Right atrium auricular region (tissue), 2 donors: ENCODE measurements at regions not wholly inside any gene's neighbourhood (a gene's known extent, or its start where the extent isn't known, plus 50 kb on each side); places are given as distances from the start of the nearest gene placed in this dataset.
"Not testable (repeated sequence)": the region's sequence is repeated elsewhere in the genome, so short reads cannot be mapped to it uniquely, and the experiment has no call there.

Source experiments
- DNase-seq: peaks from one replicate; pipeline ENCODE4 v3.0.0-alpha.2; 2019; ENCODE audit warnings: low spot score
- H3K27ac ChIP-seq, 2 donors: fragments of 200-600 bp; sonication (generic); 1 replicate in 1 of 2; 2 replicates in 1 of 2; pipeline ENCODE4 v1.5.1; 2016 to 2019
- H3K27me3 ChIP-seq, 2 donors: fragments of 200-600 bp; sonication (generic); one replicate each; pipeline versions ENCODE4 v1.5.1 to v1.6.0; 2017 to 2019
- H3K36me3 ChIP-seq: fragments of 200-600 bp; sonication (generic); one replicate; pipeline ENCODE4 v1.5.1; 2016
- H3K4me1 ChIP-seq, 2 donors: fragments of 200-600 bp; sonication (generic); one replicate each; pipeline versions ENCODE4 v1.5.1 to v1.6.0; 2017 to 2019
- H3K4me3 ChIP-seq, 2 donors: fragments of 200-600 bp; sonication (generic); 1 replicate in 1 of 2; 2 replicates in 1 of 2; pipeline ENCODE4 v1.5.1; 2017 to 2019; ENCODE audit warnings: mild to moderate bottlenecking in 1 of 2, moderate library complexity in 1 of 2
- H3K9me3 ChIP-seq, 2 donors: fragments of 200-600 bp; sonication (generic); one replicate each; pipeline ENCODE4 v1.5.1; 2019
- TF ChIP-seq, protein P1 (sequence below), 2 donors: fragments of 200-600 bp; sonication (generic); IDR thresholded peaks; one replicate each; pipeline ENCODE4 v1.5.1; 2019; ENCODE audit warnings: antibody characterized with exemption in 2 of 2

DNA sequence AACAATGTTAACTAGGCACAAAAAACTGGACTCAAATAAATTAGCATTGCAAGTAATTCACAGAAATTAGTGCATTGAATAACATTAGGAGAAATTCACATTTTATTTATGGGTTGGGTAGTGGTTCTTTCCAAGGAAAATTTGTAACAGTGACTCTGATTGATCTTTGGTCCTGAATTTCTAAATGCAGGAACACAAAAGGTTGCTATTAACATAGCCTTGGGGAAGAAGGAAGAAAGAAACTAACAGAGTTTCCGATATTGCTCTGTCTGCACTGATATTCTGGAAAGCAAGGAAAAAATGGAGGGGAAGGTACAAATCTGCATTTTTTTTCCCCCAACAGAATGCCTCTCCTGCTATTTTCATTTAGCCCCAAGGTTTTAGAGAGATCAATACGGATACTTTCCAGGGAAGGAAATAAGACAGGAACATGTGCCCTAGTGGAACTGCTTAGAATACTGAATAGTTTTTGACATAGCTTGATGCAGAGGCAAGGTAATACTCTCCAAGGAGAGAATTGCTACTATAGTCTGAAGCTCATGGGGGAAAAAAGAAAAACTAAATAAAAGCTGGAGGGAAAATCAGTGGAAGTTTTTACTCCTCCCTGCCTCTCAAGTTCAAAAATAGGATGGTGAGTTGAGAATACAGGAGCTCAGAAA is 490.1 kb downstream of the RAPGEF2 start:
- no peak for DNase-seq
- Histone ChIP-seq H3K27me3 (no peaks in the 10 kb centered on the region), H3K4me3 (no peak overlapping the region), H3K27ac (no peak overlapping the region), H3K9me3 (no peaks in the 10 kb centered on the region), H3K36me3 (no peaks in the 10 kb centered on the region), H3K4me1 (no peaks in the 10 kb centered on the region)
- TF ChIP-seq, protein P1, sequence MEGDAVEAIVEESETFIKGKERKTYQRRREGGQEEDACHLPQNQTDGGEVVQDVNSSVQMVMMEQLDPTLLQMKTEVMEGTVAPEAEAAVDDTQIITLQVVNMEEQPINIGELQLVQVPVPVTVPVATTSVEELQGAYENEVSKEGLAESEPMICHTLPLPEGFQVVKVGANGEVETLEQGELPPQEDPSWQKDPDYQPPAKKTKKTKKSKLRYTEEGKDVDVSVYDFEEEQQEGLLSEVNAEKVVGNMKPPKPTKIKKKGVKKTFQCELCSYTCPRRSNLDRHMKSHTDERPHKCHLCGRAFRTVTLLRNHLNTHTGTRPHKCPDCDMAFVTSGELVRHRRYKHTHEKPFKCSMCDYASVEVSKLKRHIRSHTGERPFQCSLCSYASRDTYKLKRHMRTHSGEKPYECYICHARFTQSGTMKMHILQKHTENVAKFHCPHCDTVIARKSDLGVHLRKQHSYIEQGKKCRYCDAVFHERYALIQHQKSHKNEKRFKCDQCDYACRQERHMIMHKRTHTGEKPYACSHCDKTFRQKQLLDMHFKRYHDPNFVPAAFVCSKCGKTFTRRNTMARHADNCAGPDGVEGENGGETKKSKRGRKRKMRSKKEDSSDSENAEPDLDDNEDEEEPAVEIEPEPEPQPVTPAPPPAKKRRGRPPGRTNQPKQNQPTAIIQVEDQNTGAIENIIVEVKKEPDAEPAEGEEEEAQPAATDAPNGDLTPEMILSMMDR (IDR thresholded peaks at IDR 0.05): no peak

DNA sequence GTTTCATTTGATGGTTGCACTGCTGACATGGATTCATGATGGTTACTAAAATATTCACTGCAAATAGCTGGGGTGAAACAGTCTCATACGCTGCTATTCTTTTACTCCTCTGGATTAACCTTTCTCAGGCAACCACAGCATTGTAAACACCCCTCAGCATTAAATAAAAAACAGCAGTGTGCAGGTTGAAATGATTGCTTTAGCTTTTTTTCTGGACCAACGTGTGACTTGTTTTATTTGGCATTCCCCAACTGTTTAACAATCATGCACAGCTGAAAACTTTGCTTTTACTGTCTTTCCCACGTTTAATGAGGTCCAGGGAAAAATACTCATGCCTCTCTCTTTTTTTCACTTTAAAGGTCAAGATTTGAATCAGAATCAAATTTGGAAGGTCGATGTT is 490.8 kb downstream of the RAPGEF2 start:
- no peaks in the 10 kb centered on the region for H3K27me3 ChIP-seq
- TF ChIP-seq, protein P1 (IDR thresholded peaks at IDR 0.05): no peak
- no peaks in the 10 kb centered on the region for H3K4me1 ChIP-seq
- DNase-seq: no peak
- no peaks in the 10 kb centered on the region for H3K36me3 ChIP-seq
- no peak overlapping the region for H3K4me3 ChIP-seq
- H3K27ac ChIP-seq: no peak overlapping the region
- no peaks in the 10 kb centered on the region for H3K9me3 ChIP-seq

DNA sequence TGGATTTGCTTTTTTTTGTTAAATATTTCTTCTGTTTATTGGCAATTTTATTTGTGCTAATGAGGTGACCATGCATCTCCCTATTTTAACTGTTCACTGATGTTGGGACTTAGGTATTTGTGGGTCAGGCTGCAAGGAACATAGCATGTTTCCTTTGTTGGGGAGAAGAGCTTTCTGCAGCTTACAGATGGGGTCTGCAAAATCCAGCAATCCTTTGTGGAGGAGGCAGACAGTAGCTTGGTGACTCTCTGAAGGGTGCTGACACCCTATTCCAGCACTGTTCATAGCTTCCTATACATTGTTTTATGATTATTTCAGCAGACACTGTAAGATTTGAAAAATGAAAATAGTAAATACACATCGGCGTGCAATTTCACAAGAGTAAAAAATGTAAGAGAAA is 491.7 kb downstream of the RAPGEF2 start:
- Histone ChIP-seq H3K4me3 (no peak overlapping the region), H3K27ac (no peak overlapping the region), H3K9me3 (no peaks in the 10 kb centered on the region), H3K4me1 (no peaks in the 10 kb centered on the region), H3K27me3 (no peaks in the 10 kb centered on the region), H3K36me3 (no peaks in the 10 kb centered on the region)
- no peak for DNase-seq
- TF ChIP-seq, protein P1 (IDR thresholded peaks at IDR 0.05): no peak

DNA sequence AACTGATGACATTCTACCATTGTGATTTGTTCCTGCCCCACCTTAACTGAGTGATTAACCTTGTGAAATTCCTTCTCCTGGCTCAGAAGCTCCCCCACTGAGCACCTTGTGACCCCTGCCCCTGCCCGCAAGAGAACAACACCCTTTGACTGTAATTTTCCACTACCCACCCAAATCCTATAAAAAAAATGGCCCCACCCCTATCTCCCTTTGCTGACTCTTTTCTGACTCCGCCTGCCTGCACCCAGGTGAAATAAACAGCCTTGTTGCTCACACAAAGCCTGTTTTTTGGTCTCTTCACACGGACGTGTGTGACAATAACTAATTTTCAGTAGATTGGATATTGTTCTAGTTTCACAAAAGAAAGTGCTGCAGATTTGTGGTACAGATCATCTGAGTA is 492.2 kb downstream of the RAPGEF2 start:
- H3K4me1 ChIP-seq, H3K4me3 ChIP-seq, H3K27me3 ChIP-seq, H3K27ac ChIP-seq, H3K9me3 ChIP-seq, H3K36me3 ChIP-seq, DNase-seq: not testable (repeated sequence)

DNA sequence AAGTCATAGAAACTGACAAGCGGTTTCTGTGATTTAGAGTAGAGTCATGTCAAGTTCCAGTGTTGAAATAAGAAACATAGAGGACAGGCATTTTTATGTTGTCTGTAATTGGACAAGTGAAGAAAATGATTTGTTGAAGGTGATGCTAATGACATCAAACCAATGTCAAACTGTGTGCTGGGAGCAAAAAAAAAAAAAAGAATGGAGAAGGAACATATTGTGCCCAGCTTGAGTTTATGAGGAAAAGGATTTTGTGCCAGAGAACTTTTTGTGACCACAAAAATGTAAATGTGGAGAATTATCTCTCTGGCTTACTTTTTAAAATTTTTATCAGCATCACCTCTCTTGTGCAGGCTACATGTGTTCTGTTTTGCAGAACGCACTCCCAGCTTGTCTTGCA is 495.7 kb downstream of the RAPGEF2 start:
- Histone ChIP-seq H3K9me3 (no peaks in the 10 kb centered on the region), H3K4me1 (no peaks in the 10 kb centered on the region), H3K36me3 (no peaks in the 10 kb centered on the region), H3K4me3 (no peak overlapping the region), H3K27me3 (no peaks in the 10 kb centered on the region), H3K27ac (no peak overlapping the region)
- TF ChIP-seq, protein P1 (IDR thresholded peaks at IDR 0.05): no peak
- no peak for DNase-seq

DNA sequence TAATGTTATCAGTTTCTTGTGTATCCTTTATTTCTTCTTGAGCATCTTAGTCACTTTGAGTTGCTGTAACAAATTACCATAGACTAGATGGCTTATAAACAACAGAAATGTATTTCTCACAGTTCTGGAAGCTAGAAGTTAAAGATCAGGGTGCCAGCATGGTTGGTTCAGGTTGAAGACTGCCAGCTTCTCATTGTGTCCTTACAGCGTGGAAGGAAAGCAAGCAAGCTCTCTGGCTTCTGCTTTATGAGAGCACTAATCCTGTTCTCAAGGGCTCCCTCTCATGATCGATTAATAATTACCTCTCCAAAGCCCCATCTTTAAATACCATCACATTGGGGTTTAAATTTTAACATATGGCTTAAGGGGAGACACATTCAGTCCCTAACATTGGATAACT is 497.2 kb downstream of the RAPGEF2 start:
- Histone ChIP-seq H3K4me3 (no peak overlapping the region), H3K4me1 (no peaks in the 10 kb centered on the region), H3K9me3 (no peaks in the 10 kb centered on the region), H3K36me3 (no peaks in the 10 kb centered on the region), H3K27ac (no peak overlapping the region), H3K27me3 (no peaks in the 10 kb centered on the region)
- DNase-seq: no peak
- TF ChIP-seq, protein P1 (IDR thresholded peaks at IDR 0.05): no peak
